Activated CD4-positive, alpha-beta memory T cell treated with anti-CD3 and anti-CD28 coated beads for 36 hours (primary cell): ENCODE measurements at regions not wholly inside any gene's neighbourhood (a gene's known extent, or its start where the extent isn't known, plus 50 kb on each side); places are given as distances from the start of the nearest gene placed in this dataset.

Experiments
- CTCF ChIA-PET: fragments of 350-600 bp; sonication (Branson Sonifier 250); formaldehyde crosslinking; loops from one replicate; lab custom pipeline; 2021; ENCODE audit warnings: antibody characterized with exemption, inconsistent platforms; lab: Charles Lee
- POLR2A ChIA-PET: fragments of 350-600 bp; sonication (Branson Sonifier 250); formaldehyde crosslinking; loops from one replicate; lab custom pipeline; 2021; ENCODE audit warnings: antibody characterized with exemption; lab: Charles Lee
- DNase-seq: peaks from one replicate; pipeline ENCODE4 v3.0.0-alpha.2; 2020
- H3K27ac Mint-ChIP-seq: one replicate; pipeline ENCODE4 v1.8.0; 2021; ENCODE audit warnings: mixed read lengths
- H3K27me3 Mint-ChIP-seq: one replicate; pipeline ENCODE4 v1.8.0; 2021; ENCODE audit warnings: mixed read lengths
- H3K36me3 Mint-ChIP-seq: one replicate; pipeline ENCODE4 v1.8.0; 2021; ENCODE audit warnings: mixed read lengths
- H3K4me1 Mint-ChIP-seq: one replicate; pipeline ENCODE4 v1.8.0; 2021; ENCODE audit warnings: low read depth, mixed read lengths
- H3K4me3 Mint-ChIP-seq: one replicate; pipeline ENCODE4 v1.8.0; 2021; ENCODE audit warnings: mild to moderate bottlenecking, mixed read lengths
- H3K9me3 Mint-ChIP-seq: one replicate; pipeline ENCODE4 v1.8.0; 2021; ENCODE audit warnings: mixed read lengths
- intact Hi-C: fragments of 100-400 bp; cut with micrococcal nuclease; formaldehyde crosslinking; loops from one replicate; pipeline ENCODE4 v1.15.1; 2023

DNA sequence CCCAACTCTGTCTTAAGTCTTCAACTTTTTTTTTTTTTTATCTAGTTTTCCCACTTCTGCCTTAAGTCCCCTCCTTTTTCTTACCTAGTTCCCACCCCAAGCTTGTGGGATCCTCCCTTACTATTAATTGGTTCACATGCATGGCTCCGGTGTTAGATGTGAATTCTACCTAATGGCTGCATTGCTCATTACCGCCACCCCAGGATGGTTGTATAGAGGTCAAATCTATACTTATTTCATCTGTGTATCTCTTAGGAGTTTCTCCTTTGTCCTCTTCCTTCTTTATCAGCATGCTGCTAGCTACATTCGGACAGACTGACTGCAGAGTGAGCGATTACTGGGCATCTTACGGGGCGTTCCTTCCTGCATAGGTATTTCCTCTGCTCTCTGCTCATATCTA lies 605.7 kb upstream of the GRM7 start:
- no peak overlapping the region for H3K4me3 Mint-ChIP-seq
- no peaks in the 10 kb centered on the region for H3K4me1 Mint-ChIP-seq
- CTCF ChIA-PET, result no interaction called here
- POLR2A ChIA-PET, result no interaction called here
- intact Hi-C loops, result no loop called here
- H3K27me3 Mint-ChIP-seq, result no peaks in the 10 kb centered on the region
- no peaks in the 10 kb centered on the region for H3K36me3 Mint-ChIP-seq
- no peak overlapping the region for H3K27ac Mint-ChIP-seq
- DNase-seq, result no peak
- peaks cover 14% of the 10 kb centered on the region for H3K9me3 Mint-ChIP-seq

DNA sequence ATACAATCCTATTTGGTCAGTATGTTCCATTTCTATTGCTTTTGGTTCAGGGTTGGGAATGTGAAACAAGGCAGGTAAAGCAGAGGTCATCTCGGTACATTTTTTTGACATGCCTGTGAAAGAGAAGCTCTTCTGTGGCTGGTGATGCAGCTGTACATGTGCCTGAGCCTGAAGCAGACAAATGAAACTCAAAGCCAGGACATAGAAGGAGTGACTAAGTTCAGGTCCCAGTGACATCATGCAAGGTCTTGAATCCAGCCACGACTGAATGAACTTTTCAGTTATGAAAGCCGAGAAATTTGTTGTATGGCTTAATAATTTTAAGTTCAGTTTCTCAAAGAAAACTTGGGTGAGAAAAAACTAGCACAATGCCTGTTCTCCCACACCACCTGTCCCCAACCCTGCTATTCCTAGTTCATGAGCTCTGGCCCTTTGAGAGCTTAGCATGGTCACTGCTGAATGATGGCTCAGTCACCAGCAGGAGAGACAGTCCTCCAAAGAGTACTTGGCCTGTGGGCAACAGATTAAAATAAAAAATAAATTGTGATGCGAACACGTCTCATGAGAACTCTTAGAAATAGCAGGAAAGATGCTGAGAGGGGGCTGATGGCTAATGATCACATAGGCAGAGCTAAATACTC lies 600.2 kb upstream of the GRM7 start:
- H3K4me3 Mint-ChIP-seq, result no peak overlapping the region
- ChIA-PET CTCF (no interaction called here), POLR2A (no interaction called here)
- no peak for DNase-seq
- no peaks in the 10 kb centered on the region for H3K36me3 Mint-ChIP-seq
- peaks cover 2% of the 10 kb centered on the region for H3K9me3 Mint-ChIP-seq
- intact Hi-C loops, result no loop called here
- no peaks in the 10 kb centered on the region for H3K27me3 Mint-ChIP-seq
- H3K4me1 Mint-ChIP-seq, result no peaks in the 10 kb centered on the region
- H3K27ac Mint-ChIP-seq, result no peak overlapping the region

DNA sequence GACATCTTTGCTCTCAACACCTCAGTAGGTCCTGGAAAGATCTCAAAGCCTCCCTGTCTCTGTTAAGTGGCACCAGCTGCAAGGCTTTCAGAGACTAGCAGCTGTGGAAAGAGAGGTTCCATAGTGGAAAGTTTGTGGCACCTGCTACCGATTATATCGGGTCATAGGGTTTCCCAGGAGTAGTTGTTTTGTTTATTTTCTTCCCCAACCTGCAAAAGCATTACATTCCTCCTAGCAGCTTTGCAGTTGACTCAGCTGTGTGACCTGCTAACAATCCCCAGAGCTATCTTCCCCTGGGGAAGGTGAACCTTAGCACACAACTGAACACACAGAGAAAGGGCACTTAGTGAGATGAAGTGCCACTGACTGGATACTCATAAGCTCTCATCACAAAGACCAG lies 598.9 kb upstream of the GRM7 start:
- Mint-ChIP-seq H3K27ac (no peak overlapping the region), H3K36me3 (no peaks in the 10 kb centered on the region), H3K4me3 (no peak overlapping the region), H3K9me3 (peaks cover 2% of the 10 kb centered on the region), H3K27me3 (no peaks in the 10 kb centered on the region), H3K4me1 (no peaks in the 10 kb centered on the region)
- intact Hi-C loops, result no loop called here
- CTCF ChIA-PET, result no interaction called here
- POLR2A ChIA-PET, result no interaction called here
- DNase-seq, result no peak

DNA sequence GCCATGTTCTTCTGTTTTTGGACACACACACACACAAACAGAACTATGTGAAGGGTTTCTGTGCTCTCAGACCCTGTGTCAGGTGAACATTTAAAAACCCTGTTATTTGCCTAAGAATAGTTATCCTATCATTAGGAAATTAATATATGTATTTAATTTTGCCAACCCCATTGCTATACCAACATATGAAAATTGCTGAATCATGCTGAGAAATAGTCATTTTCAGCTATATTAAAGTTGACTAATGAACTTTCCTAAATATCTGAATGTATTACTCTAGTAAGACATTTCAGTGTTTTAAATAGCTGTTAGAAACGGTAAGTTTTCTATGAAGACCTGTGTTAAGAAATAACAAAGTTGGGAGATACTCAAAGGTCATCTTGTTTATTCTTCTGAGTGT lies 596.9 kb upstream of the GRM7 start:
- H3K4me1 Mint-ChIP-seq, result no peaks in the 10 kb centered on the region
- no peak for DNase-seq
- intact Hi-C loops, result no loop called here
- H3K36me3 Mint-ChIP-seq, result no peaks in the 10 kb centered on the region
- no peaks in the 10 kb centered on the region for H3K27me3 Mint-ChIP-seq
- no peak overlapping the region for H3K27ac Mint-ChIP-seq
- POLR2A ChIA-PET, result no interaction called here
- CTCF ChIA-PET, result no interaction called here
- no peak overlapping the region for H3K4me3 Mint-ChIP-seq
- H3K9me3 Mint-ChIP-seq, result peaks cover 5% of the 10 kb centered on the region

DNA sequence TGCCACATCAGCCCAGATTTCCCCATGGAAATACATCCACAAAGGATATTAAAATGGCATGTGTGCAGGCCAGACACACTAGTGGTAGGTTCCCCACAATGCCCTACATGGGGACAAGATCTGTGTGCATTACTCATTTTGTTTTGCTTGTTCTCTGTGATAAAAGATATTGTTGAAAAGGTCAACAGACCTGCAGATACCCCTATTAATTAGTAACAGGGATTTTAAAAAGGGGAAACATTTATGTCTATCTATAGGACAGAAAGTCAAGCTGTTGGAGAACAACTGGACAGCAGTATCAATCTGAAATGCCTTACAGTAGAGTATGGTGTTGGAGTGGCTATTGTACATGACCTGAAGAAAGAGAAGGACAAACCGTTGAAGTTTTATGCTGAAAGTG lies 596.0 kb upstream of the GRM7 start:
- H3K27me3 Mint-ChIP-seq, result no peaks in the 10 kb centered on the region
- no peaks in the 10 kb centered on the region for H3K4me1 Mint-ChIP-seq
- no peaks in the 10 kb centered on the region for H3K36me3 Mint-ChIP-seq
- H3K4me3 Mint-ChIP-seq, result no peak overlapping the region
- H3K9me3 Mint-ChIP-seq, result peaks cover 5% of the 10 kb centered on the region
- intact Hi-C loops, result no loop called here
- DNase-seq, result no peak
- no peak overlapping the region for H3K27ac Mint-ChIP-seq
- ChIA-PET POLR2A (no interaction called here), CTCF (interaction anchor here (0.6 kb wide), 1 partner anchor 9 kb away, joined by 4 read pairs; no protein-coding TSS in a partner anchor)

- intact Hi-C loops, result no loop called here
- no peak overlapping the region for H3K27ac Mint-ChIP-seq
- no peak for DNase-seq
- H3K27me3 Mint-ChIP-seq, result no peaks in the 10 kb centered on the region
- no peaks in the 10 kb centered on the region for H3K36me3 Mint-ChIP-seq
- no peak overlapping the region for H3K4me3 Mint-ChIP-seq
- H3K9me3 Mint-ChIP-seq, result peaks cover 11% of the 10 kb centered on the region
- ChIA-PET POLR2A (no interaction called here), CTCF (no interaction called here)
- no peaks in the 10 kb centered on the region for H3K4me1 Mint-ChIP-seq
Measured at GRCh38 chr3:6266135-6266534, 594.8 kb upstream of the GRM7 start.

DNA sequence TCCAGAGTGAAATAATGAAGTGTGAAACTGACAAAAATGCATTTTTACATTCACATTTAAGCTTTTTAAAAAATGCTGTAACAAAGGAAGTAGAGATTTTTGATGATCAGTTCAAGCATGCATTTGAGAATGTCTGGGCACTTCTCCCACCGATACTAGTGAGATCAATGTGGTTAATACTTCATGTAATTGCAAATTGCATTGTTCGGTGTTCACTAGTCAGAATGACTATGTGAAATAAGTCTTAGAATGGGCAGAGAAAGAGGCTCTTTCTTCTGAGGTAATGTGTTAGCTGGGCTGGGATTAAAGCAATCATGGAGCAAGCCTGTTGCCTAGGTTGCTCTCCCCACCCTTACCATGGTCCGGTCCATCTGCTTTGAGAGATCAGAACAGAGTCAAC lies 587.0 kb upstream of the GRM7 start:
- CTCF ChIA-PET, result interaction anchor here (0.7 kb wide), 1 partner anchor 9 kb away, joined by 4 read pairs; no protein-coding TSS in a partner anchor
- no peak for DNase-seq
- peaks cover 7% of the 10 kb centered on the region for H3K9me3 Mint-ChIP-seq
- H3K36me3 Mint-ChIP-seq, result no peaks in the 10 kb centered on the region
- no peaks in the 10 kb centered on the region for H3K4me1 Mint-ChIP-seq
- no peaks in the 10 kb centered on the region for H3K27me3 Mint-ChIP-seq
- intact Hi-C loops, result no loop called here
- POLR2A ChIA-PET, result no interaction called here
- H3K4me3 Mint-ChIP-seq, result no peak overlapping the region
- no peak overlapping the region for H3K27ac Mint-ChIP-seq

GRCh38 chr3:6281662-6282061 lies 579.3 kb upstream of the GRM7 start:
- POLR2A ChIA-PET, result no interaction called here
- Mint-ChIP-seq H3K27ac (no peak overlapping the region), H3K9me3 (no peaks in the 10 kb centered on the region), H3K36me3 (no peaks in the 10 kb centered on the region), H3K27me3 (no peaks in the 10 kb centered on the region), H3K4me3 (no peak overlapping the region), H3K4me1 (no peaks in the 10 kb centered on the region)
- intact Hi-C loops, result no loop called here
- CTCF ChIA-PET, result no interaction called here
- DNase-seq, result no peak

- ChIA-PET POLR2A (no interaction called here), CTCF (no interaction called here)
- no peak overlapping the region for H3K27ac Mint-ChIP-seq
- no peaks in the 10 kb centered on the region for H3K27me3 Mint-ChIP-seq
- H3K4me3 Mint-ChIP-seq, result no peak overlapping the region
- no peaks in the 10 kb centered on the region for H3K9me3 Mint-ChIP-seq
- DNase-seq, result no peak
- intact Hi-C loops, result no loop called here
- H3K4me1 Mint-ChIP-seq, result no peaks in the 10 kb centered on the region
- H3K36me3 Mint-ChIP-seq, result no peaks in the 10 kb centered on the region
Measured at GRCh38 chr3:6282918-6283317, 578.0 kb upstream of the GRM7 start.

DNA sequence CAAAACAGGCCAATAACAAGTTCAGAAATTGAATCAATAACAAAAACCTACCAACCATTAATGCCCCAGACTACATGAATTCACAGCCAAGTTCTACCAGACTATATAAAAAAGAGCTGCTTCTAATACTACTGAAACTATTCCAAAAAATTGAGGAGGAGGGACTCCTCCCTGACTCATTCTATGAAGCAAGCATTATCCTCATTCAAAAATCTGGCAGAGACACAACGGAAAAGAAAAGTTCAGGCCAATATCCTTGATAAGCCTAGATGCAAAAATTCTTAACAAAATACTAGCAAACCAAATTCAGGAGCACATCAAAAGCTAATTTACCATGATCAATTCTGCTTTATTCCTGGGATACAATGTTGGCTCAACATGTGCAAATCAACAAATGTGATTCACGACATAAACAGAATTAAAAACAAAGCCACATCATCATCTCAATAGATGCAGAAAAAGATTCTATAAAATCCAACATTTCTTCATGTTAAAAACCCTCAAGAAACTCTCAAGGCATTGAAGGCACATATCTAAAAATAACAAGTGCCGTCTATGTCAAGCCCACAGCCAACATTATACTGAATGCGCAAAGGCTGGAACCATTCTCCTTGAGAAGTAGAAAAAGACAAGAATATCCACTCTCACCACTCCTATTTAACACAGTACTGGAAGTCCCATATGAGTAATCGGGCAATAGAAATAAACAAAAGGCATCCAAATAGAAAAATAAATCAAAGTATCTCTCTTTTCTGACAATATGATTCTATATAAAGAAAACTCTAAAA lies 573.6 kb upstream of the GRM7 start:
- H3K36me3 Mint-ChIP-seq, result no peaks in the 10 kb centered on the region
- H3K27me3 Mint-ChIP-seq, result no peaks in the 10 kb centered on the region
- intact Hi-C loops, result no loop called here
- no peak overlapping the region for H3K27ac Mint-ChIP-seq
- H3K4me3 Mint-ChIP-seq, result no peak overlapping the region
- no peaks in the 10 kb centered on the region for H3K4me1 Mint-ChIP-seq
- ChIA-PET CTCF (no interaction called here), POLR2A (no interaction called here)
- H3K9me3 Mint-ChIP-seq, result peaks cover 13% of the 10 kb centered on the region
- no peak for DNase-seq

DNA sequence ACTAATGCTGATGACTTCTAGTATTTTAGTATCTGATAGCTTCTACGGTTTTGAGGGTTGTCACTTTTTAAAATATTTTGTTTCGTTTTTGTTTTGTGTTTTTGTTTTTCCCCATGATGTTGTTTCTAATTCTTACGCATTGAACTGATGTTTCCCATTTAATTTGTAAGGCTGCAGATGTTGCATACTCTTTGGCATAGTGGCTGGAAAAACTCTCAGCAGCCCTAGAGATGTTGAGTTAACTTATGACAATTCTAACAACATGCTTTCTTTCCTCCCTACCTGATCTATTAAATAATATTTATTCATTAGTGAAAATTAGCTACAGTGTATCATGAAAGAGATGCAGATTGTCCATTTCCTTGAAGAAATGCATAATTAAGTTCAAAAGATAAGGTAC lies 559.3 kb upstream of the GRM7 start:
- Mint-ChIP-seq H3K36me3 (no peaks in the 10 kb centered on the region), H3K27ac (no peak overlapping the region), H3K9me3 (peaks cover 20% of the 10 kb centered on the region), H3K4me1 (no peaks in the 10 kb centered on the region), H3K4me3 (no peak overlapping the region), H3K27me3 (no peaks in the 10 kb centered on the region)
- ChIA-PET POLR2A (no interaction called here), CTCF (no interaction called here)
- DNase-seq, result no peak
- intact Hi-C loops, result no loop called here

DNA sequence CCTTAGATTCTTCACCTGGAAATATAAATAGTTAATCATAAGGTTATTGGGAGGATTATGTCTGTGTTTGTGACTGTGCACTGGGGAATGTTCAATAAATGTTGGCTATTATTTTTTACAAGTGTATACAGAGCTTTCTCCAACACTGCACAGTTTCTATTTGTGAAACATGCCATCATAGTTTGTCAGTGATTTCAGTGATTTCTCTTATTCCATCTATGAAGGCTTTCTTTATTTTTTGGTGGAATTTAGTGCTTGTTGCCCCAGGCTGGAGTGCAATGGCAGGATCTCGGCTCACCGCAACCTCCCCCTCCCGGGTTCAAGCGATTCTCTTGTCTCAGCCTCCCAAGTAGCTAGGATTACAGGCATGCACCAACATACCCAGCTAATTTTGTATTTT lies 545.0 kb upstream of the GRM7 start:
- peaks cover 7% of the 10 kb centered on the region for H3K9me3 Mint-ChIP-seq
- H3K27me3 Mint-ChIP-seq, result no peaks in the 10 kb centered on the region
- no peaks in the 10 kb centered on the region for H3K36me3 Mint-ChIP-seq
- no peak overlapping the region for H3K27ac Mint-ChIP-seq
- intact Hi-C loops, result no loop called here
- H3K4me3 Mint-ChIP-seq, result no peak overlapping the region
- ChIA-PET CTCF (no interaction called here), POLR2A (no interaction called here)
- no peaks in the 10 kb centered on the region for H3K4me1 Mint-ChIP-seq
- DNase-seq, result no peak

GRCh38 chr3:6321999-6322398 lies 538.9 kb upstream of the GRM7 start:
- Mint-ChIP-seq H3K27ac (no peak overlapping the region), H3K27me3 (no peaks in the 10 kb centered on the region), H3K36me3 (no peaks in the 10 kb centered on the region), H3K4me3 (no peak overlapping the region), H3K4me1 (no peaks in the 10 kb centered on the region), H3K9me3 (peaks cover 4% of the 10 kb centered on the region)
- intact Hi-C loops, result no loop called here
- ChIA-PET POLR2A (no interaction called here), CTCF (no interaction called here)
- DNase-seq, result no peak
